HL-60 (cell line): ENCODE measurements at regions not wholly inside any gene's neighbourhood (a gene's known extent, or its start where the extent isn't known, plus 50 kb on each side); places are given as distances from the start of the nearest gene placed in this dataset.

Experiments used
- DNase-seq, 2 experiments: peaks; one replicate each; pipeline ENCODE4 v3.0.0-alpha.2; 2010 to 2020; ENCODE audit warnings: low read depth in 1 of 2, low spot score in 1 of 2
- H3K27ac ChIP-seq: fragments of 250-450 bp; sonication (Bioruptor Pico); replicated peaks from 2 replicates; pipeline ENCODE4 v1.5.1; 2020; ENCODE audit warnings: mild to moderate bottlenecking, moderate library complexity
- H3K27me3 ChIP-seq: fragments of 250-450 bp; sonication (Bioruptor Pico); 2 replicates; pipeline ENCODE4 v1.5.1; 2021; ENCODE audit warnings: mild to moderate bottlenecking, moderate library complexity; ENCODE audit not compliant: insufficient read depth, poor library complexity, severe bottlenecking
- H3K4me3 ChIP-seq: replicated peaks from 2 replicates; pipeline ENCODE4 v1.5.1; 2011; ENCODE audit warnings: mild to moderate bottlenecking, control low read depth, low read length; ENCODE audit not compliant: insufficient read depth
- CTCF ChIP-seq: IDR thresholded peaks from one replicate; pipeline ENCODE4 v1.5.1; 2011; ENCODE audit warnings: low read length, control low read depth, inconsistent platforms; ENCODE audit not compliant: insufficient read depth
- GABPA ChIP-seq: IDR thresholded peaks from 2 replicates; pipeline ENCODE4 v1.6.1; 2012; ENCODE audit warnings: low read depth
- POLR2AphosphoS5 ChIP-seq: IDR thresholded peaks from 2 replicates; pipeline ENCODE4 v1.6.1; 2012; ENCODE audit warnings: low read depth
- SPI1 ChIP-seq: IDR thresholded peaks from 2 replicates; pipeline ENCODE4 v1.6.1; 2012; ENCODE audit warnings: low read depth, mild to moderate bottlenecking, borderline replicate concordance
- TF ChIP-seq, protein P1 (sequence below): IDR thresholded peaks from 2 replicates; pipeline ENCODE4 v1.6.1; 2012; ENCODE audit warnings: low read depth; ENCODE audit not compliant: insufficient replicate concordance

DNA sequence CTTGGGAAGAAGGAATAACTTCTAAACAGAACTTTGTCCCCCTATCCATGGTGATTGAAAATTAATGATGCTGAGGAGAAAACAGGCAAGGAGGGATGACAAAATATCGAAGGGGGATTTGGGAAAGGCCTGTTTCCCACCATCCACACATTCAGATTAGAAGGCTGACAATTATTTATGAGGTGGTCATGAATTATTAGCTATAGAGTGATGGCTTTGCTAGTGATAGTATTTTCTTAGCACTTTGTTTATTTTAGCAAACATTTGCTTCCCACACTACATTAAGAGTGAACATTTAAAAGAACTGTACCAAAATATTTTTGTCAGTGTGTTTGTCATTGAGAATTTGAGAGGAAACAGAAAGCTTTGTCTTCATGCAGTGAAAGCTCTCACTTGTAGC lies 172.6 kb upstream of the PDZRN3 start:
- no peak overlapping the region for H3K4me3 ChIP-seq
- H3K27ac ChIP-seq = no peak overlapping the region
- TF ChIP-seq, protein P1, sequence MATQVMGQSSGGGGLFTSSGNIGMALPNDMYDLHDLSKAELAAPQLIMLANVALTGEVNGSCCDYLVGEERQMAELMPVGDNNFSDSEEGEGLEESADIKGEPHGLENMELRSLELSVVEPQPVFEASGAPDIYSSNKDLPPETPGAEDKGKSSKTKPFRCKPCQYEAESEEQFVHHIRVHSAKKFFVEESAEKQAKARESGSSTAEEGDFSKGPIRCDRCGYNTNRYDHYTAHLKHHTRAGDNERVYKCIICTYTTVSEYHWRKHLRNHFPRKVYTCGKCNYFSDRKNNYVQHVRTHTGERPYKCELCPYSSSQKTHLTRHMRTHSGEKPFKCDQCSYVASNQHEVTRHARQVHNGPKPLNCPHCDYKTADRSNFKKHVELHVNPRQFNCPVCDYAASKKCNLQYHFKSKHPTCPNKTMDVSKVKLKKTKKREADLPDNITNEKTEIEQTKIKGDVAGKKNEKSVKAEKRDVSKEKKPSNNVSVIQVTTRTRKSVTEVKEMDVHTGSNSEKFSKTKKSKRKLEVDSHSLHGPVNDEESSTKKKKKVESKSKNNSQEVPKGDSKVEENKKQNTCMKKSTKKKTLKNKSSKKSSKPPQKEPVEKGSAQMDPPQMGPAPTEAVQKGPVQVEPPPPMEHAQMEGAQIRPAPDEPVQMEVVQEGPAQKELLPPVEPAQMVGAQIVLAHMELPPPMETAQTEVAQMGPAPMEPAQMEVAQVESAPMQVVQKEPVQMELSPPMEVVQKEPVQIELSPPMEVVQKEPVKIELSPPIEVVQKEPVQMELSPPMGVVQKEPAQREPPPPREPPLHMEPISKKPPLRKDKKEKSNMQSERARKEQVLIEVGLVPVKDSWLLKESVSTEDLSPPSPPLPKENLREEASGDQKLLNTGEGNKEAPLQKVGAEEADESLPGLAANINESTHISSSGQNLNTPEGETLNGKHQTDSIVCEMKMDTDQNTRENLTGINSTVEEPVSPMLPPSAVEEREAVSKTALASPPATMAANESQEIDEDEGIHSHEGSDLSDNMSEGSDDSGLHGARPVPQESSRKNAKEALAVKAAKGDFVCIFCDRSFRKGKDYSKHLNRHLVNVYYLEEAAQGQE = no peak
- no peak for TF ChIP-seq POLR2AphosphoS5
- TF ChIP-seq CTCF = no peak
- TF ChIP-seq GABPA = no peak
- no peak for TF ChIP-seq SPI1
- H3K27me3 ChIP-seq = no peaks in the 10 kb centered on the region
- no peak for DNase-seq

- Histone ChIP-seq H3K27me3 (no peaks in the 10 kb centered on the region), H3K27ac (no peak overlapping the region), H3K4me3 (no peak overlapping the region)
- DNase-seq = no peak
- TF ChIP-seq, protein P1 = no peak
- no peak for TF ChIP-seq SPI1
- no peak for TF ChIP-seq POLR2AphosphoS5
- TF ChIP-seq CTCF = no peak
- no peak for TF ChIP-seq GABPA
Observed at GRCh38 chr3:73796382-73796781, 171.6 kb upstream of the PDZRN3 start.

DNA sequence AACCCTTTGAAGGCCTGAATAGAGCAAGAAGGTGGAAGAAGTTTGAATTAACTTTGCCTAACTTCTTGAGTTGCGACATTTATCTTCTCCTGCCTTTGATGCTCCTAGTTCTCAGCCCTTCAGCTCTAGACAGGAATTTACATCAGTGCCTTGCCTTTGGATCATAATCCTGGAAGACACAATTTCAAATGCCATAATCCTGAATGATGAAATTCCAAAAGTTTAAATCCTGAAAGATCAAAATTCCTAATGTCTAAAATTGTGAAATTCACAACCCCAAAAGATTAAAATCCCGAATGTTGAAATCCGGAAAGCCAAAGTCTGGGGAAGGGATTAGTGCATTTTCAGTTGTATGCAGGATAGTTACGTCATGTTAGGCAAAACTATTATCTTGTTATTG lies 166.6 kb upstream of the PDZRN3 start:
- Histone ChIP-seq H3K27ac (no peak overlapping the region), H3K4me3 (no peak overlapping the region), H3K27me3 (no peaks in the 10 kb centered on the region)
- no peak for DNase-seq
- TF ChIP-seq CTCF (no peak), SPI1 (no peak), POLR2AphosphoS5 (no peak), GABPA (no peak)
- TF ChIP-seq, protein P1 = no peak
